DND-41 (cell line): ENCODE measurements at regions not wholly inside any gene's neighbourhood (a gene's known extent, or its start where the extent isn't known, plus 50 kb on each side); places are given as distances from the start of the nearest gene placed in this dataset.

Experiments
- ATAC-seq: fragments of 200-7000 bp; cut with Tn5 transposase; 3 replicates; pipeline ENCODE4 v1.9.1; 2021; ENCODE audit warnings: low read depth; ENCODE audit not compliant: insufficient read depth
- DNase-seq: peaks from one replicate; pipeline ENCODE4 v3.0.0-alpha.2; 2020
- H2AFZ ChIP-seq: 2 replicates; pipeline ENCODE4 v1.6.0; 2012; ENCODE audit warnings: low read depth, low read length
- H3K27ac ChIP-seq: 2 replicates; pipeline ENCODE4 v1.5.1; 2012; ENCODE audit warnings: low read length, inconsistent platforms
- H3K27me3 ChIP-seq: fragments of 200-600 bp; sonication (generic); 2 replicates; pipeline ENCODE4 v1.6.0; 2012; ENCODE audit warnings: low read length, mild to moderate bottlenecking, inconsistent platforms; ENCODE audit not compliant: insufficient read depth, poor library complexity
- H3K36me3 ChIP-seq: 2 replicates; pipeline ENCODE4 v1.5.1; 2012; ENCODE audit warnings: low read length, inconsistent platforms; ENCODE audit not compliant: insufficient read depth
- H3K4me1 ChIP-seq: 2 replicates; pipeline ENCODE4 v1.5.1; 2012; ENCODE audit warnings: mild to moderate bottlenecking, low read length; ENCODE audit not compliant: insufficient read depth
- H3K4me2 ChIP-seq: 2 replicates; pipeline ENCODE4 v1.6.0; 2012; ENCODE audit warnings: mild to moderate bottlenecking, moderate library complexity, low read length, inconsistent platforms; ENCODE audit not compliant: insufficient read depth
- H3K4me3 ChIP-seq, 2 experiments: fragments of 200-600 bp in 1 of 2; shearing (Covaris generic) in 1 of 2; 2 replicates each; pipeline ENCODE4 v1.5.1; 2012 to 2016; ENCODE audit warnings: inconsistent platforms in 2 of 2, low read length in 2 of 2, mild to moderate bottlenecking in 2 of 2, low read depth in 1 of 2, moderate library complexity in 1 of 2
- H3K79me2 ChIP-seq: 2 replicates; pipeline ENCODE4 v1.6.0; 2012; ENCODE audit warnings: low read length, inconsistent platforms; ENCODE audit not compliant: insufficient read depth
- H3K9ac ChIP-seq: 2 replicates; pipeline ENCODE4 v1.6.0; 2012; ENCODE audit warnings: low read depth, mild to moderate bottlenecking, inconsistent platforms, low read length, moderate library complexity
- H3K9me3 ChIP-seq: 2 replicates; pipeline ENCODE4 v1.5.1; 2012; ENCODE audit warnings: low read length, moderate library complexity, mild to moderate bottlenecking, inconsistent platforms; ENCODE audit not compliant: insufficient read depth, severe bottlenecking
- H4K20me1 ChIP-seq: 2 replicates; pipeline ENCODE4 v1.6.0; 2012; ENCODE audit warnings: low read length; ENCODE audit not compliant: insufficient read depth
- CTCF ChIP-seq: IDR thresholded peaks from 2 replicates; pipeline ENCODE4 v1.5.1; 2012; ENCODE audit warnings: borderline replicate concordance, low read length, moderate library complexity, mild to moderate bottlenecking; ENCODE audit not compliant: poor library complexity, severe bottlenecking; ENCODE audit errors: extremely low read depth
- EZH2 ChIP-seq: IDR thresholded peaks from 3 replicates; pipeline ENCODE4 v1.6.1; 2012; ENCODE audit warnings: borderline replicate concordance, low read depth, mild to moderate bottlenecking, moderate library complexity, low read length, inconsistent platforms; ENCODE audit not compliant: severe bottlenecking

DNA sequence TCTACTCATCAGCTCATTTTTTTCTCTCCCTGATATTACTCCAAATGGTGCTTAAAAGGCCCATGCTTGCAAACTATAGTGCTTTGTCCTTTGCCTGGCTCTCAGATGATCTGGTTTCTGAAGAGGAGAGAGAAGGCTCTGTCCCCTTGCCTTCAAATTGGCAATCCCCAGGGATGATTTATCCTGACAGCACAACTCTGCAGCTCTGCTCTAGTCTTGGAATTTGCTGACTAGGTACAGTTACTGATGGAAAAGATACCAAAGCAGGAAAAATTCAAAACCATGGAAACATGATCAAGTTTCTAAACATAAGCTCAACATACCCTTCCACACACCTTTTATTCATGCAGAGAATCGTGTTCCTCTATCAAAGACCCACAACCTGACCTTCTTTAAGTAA is 106.7 kb upstream of the CADPS start:
- no peak overlapping the region for H3K4me2 ChIP-seq
- no peak overlapping the region for H2AFZ ChIP-seq
- TF ChIP-seq EZH2 (no peak), CTCF (no peak)
- no peaks in the 10 kb centered on the region for H3K4me1 ChIP-seq
- no peaks in the 10 kb centered on the region for H3K9me3 ChIP-seq
- no peaks in the 10 kb centered on the region for H4K20me1 ChIP-seq
- H3K79me2 ChIP-seq, result no peaks in the 10 kb centered on the region
- no peak overlapping the region for H3K27ac ChIP-seq
- no peaks in the 10 kb centered on the region for H3K27me3 ChIP-seq
- no peak overlapping the region for H3K9ac ChIP-seq
- H3K4me3 ChIP-seq, result no peak overlapping the region
- no peak for DNase-seq
- no peak for ATAC-seq
- no peaks in the 10 kb centered on the region for H3K36me3 ChIP-seq

DNA sequence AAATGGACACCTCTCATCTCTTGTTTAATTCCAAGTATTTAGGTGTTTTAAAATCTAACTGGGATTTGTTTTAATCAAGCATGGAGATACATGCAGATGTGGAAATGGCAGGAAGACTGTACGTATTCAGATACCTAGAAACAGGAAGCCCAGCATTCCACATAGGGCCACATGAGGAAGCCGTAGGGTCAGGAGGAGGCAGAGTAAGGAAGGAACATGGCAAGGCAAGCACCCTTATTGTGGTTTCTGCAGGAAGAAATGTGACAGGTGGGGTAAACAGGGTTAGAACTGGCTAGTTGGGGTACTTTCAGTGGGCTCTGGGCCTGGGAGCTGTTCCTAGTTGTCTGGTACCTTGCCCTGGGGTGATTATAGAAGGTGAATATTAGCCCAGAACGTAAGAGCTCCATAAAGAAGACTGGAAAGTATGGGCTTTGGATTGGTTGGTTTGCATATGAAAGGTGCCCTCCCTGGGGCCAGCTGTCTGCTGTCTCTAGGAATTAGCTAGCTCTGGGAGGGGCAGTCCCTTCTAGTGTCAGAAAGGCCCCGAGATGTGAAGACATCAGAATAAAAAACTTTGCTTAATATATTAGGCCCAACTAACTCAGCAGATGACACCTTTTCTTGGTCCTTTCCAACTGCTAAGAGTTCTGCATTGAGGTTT is 107.7 kb upstream of the CADPS start:
- Histone ChIP-seq H3K36me3 (no peaks in the 10 kb centered on the region), H3K9ac (no peak overlapping the region), H3K27me3 (no peaks in the 10 kb centered on the region), H3K4me1 (no peaks in the 10 kb centered on the region), H3K4me3 (no peak overlapping the region), H3K4me2 (no peak overlapping the region), H3K27ac (no peak overlapping the region), H3K79me2 (no peaks in the 10 kb centered on the region), H3K9me3 (no peaks in the 10 kb centered on the region), H4K20me1 (no peaks in the 10 kb centered on the region), H2AFZ (no peak overlapping the region)
- ATAC-seq, result no peak
- no peak for TF ChIP-seq EZH2
- TF ChIP-seq CTCF, result no peak
- DNase-seq, result no peak

- H3K4me2 ChIP-seq, result no peak overlapping the region
- no peak overlapping the region for H2AFZ ChIP-seq
- no peak for TF ChIP-seq CTCF
- TF ChIP-seq EZH2, result no peak
Observed at GRCh38 chr3:62986061-62986460, 110.8 kb upstream of the CADPS start.

More at GRCh38 chr3:62986061-62986460, 110.8 kb upstream of the CADPS start:
- no peak overlapping the region for H3K9ac ChIP-seq
- no peaks in the 10 kb centered on the region for H3K79me2 ChIP-seq
- no peaks in the 10 kb centered on the region for H3K9me3 ChIP-seq
- no peaks in the 10 kb centered on the region for H3K36me3 ChIP-seq
- no peak for DNase-seq
- H3K27ac ChIP-seq, result no peak overlapping the region
- H4K20me1 ChIP-seq, result no peaks in the 10 kb centered on the region
- H3K4me3 ChIP-seq, result no peak overlapping the region
- no peaks in the 10 kb centered on the region for H3K27me3 ChIP-seq
- ATAC-seq, result no peak
- no peaks in the 10 kb centered on the region for H3K4me1 ChIP-seq
